ENCODE measurements at regions not wholly inside any gene's neighbourhood (a gene's known extent, or its start where the extent isn't known, plus 50 kb on each side); places are given as distances from the start of the nearest gene placed in this dataset.

- no peak for TF ChIP-seq CTCF (IDR thresholded peaks at IDR 0.05)
- no peak for TF ChIP-seq POLR2A (IDR thresholded peaks at IDR 0.05)
- TF ChIP-seq POLR2AphosphoS5 (IDR thresholded peaks at IDR 0.05), result peak in 2 of 3 donors; percentile 20 to 46
Measured at GRCh38 chr10:21334891-21335696, 190.4 kb downstream of the SKIDA1 start.

All from breast epithelium (tissue), 3 donors.